K562 (cell line): ENCODE measurements at regions not wholly inside any gene's neighbourhood (a gene's known extent, or its start where the extent isn't known, plus 50 kb on each side); places are given as distances from the start of the nearest gene placed in this dataset.

Experiments used
- ATAC-seq: fragments of 200-7000 bp; cut with Tn5 transposase; 3 replicates; pipeline ENCODE4 v1.9.1; 2020; ENCODE audit warnings: moderate library complexity
- BruUV-seq: library from RNA; stranded (reverse); fragments of 400-500 nt; replicated peaks from 2 replicates; lab custom pipeline; 2021; lab: Mats Ljungman, UMichigan
- CTCF ChIA-PET: fragments of 300-600 bp; formaldehyde crosslinking; extraction: SDS; loops from one replicate; lab custom pipeline; 2021; ENCODE audit warnings: low intra/inter-chr PET ratio; lab: Yijun Ruan, JAX
- POLR2A ChIA-PET: fragments of 300-600, 350-650 bp; sonication (Branson Sonifier 250); formaldehyde crosslinking; extraction: SDS; loops from one replicate; lab custom pipeline; 2021; ENCODE audit warnings: antibody characterized with exemption, inconsistent platforms; lab: Yijun Ruan, JAX
- DNase-seq, 4 experiments: peaks; one replicate each; pipeline versions ENCODE4 v3.0.0 to v3.0.0-alpha.2; 2011 to 2018; ENCODE audit warnings: low spot score in 3 of 4, mixed read lengths in 3 of 4; ENCODE audit errors: extremely low read depth in 1 of 4
- FAIRE-seq: peaks from 2 replicates; lab custom pipeline; 2011; peaks lifted over from hg19 to GRCh38; lab: Jason Lieb, UNC
- H2AFZ ChIP-seq: 2 replicates; pipeline ENCODE4 v1.6.0; 2011; ENCODE audit warnings: low read depth, low read length, control low read depth, inconsistent platforms
- H3K27ac ChIP-seq: fragments of 200-600 bp; 3 replicates; pipeline ENCODE4 v1.8.0; 2011; ENCODE audit warnings: low read depth, mild to moderate bottlenecking, control low read depth, inconsistent platforms, low read length, moderate library complexity, mixed read lengths; ENCODE audit errors: extremely low read depth
- H3K27me3 ChIP-seq, 2 experiments: fragments of 300-600 bp in 1 of 2; 2 replicates in 1 of 2; 3 replicates in 1 of 2; pipeline versions ENCODE4 v1.6.0 to v1.8.0; 2011; ENCODE audit warnings: inconsistent platforms in 2 of 2, low read length in 2 of 2, mild to moderate bottlenecking in 1 of 2, mixed read lengths in 1 of 2, moderate library complexity in 1 of 2; ENCODE audit not compliant: control insufficient read depth in 2 of 2, insufficient read depth in 2 of 2
- H3K36me3 ChIP-seq: fragments of 300-600 bp; 3 replicates; pipeline ENCODE4 v1.8.0; 2011; ENCODE audit warnings: mild to moderate bottlenecking, low read length, inconsistent platforms; ENCODE audit not compliant: control insufficient read depth, insufficient read depth
- H3K4me1 ChIP-seq, 2 experiments: fragments of 200-600 bp in 1 of 2; replicated peaks in 1 of 2; 2 replicates in 1 of 2; 3 replicates in 1 of 2; pipeline versions ENCODE4 v1.5.1 to v1.8.0; 2011; ENCODE audit warnings: inconsistent platforms in 2 of 2, low read length in 2 of 2, mild to moderate bottlenecking in 1 of 2, mixed read lengths in 1 of 2, moderate library complexity in 1 of 2; ENCODE audit not compliant: control insufficient read depth in 2 of 2, insufficient read depth in 2 of 2
- H3K4me2 ChIP-seq: 2 replicates; pipeline ENCODE4 v1.6.1; 2011; ENCODE audit warnings: low read length, control low read depth, inconsistent platforms, mixed read lengths; ENCODE audit not compliant: insufficient read depth
- H3K4me3 ChIP-seq: fragments of 200-600 bp; sonication (generic), shearing (Covaris generic); 2 replicates; pipeline ENCODE4 v1.5.1; 2016; ENCODE audit warnings: control low read depth, inconsistent platforms
- H3K79me2 ChIP-seq: fragments of 200-600 bp; 3 replicates; pipeline ENCODE4 v1.8.0; 2011; ENCODE audit warnings: low read length, inconsistent platforms; ENCODE audit not compliant: control insufficient read depth, insufficient read depth
- H3K9ac ChIP-seq, 2 experiments: 2 replicates each; pipeline versions ENCODE4 v1.6.0 to v1.6.1; 2011; ENCODE audit warnings: low read depth in 2 of 2, low read length in 2 of 2, control low read depth in 1 of 2, inconsistent platforms in 1 of 2, mild to moderate bottlenecking in 1 of 2, mixed read lengths in 1 of 2; ENCODE audit not compliant: insufficient read depth in 1 of 2
- H3K9me1 ChIP-seq: one replicate; pipeline ENCODE4 v1.6.0; 2011; ENCODE audit warnings: inconsistent platforms, mild to moderate bottlenecking, low read length, moderate library complexity; ENCODE audit not compliant: control insufficient read depth, insufficient read depth
- H3K9me3 ChIP-seq: replicated peaks from 2 replicates; pipeline ENCODE4 v1.5.1; 2011; ENCODE audit warnings: low read depth, low read length, inconsistent platforms; ENCODE audit not compliant: control insufficient read depth, insufficient read depth
- H4K20me1 ChIP-seq: replicated peaks from 2 replicates; pipeline ENCODE4 v1.6.1; 2011; ENCODE audit warnings: low read length, inconsistent platforms, mixed read lengths; ENCODE audit not compliant: control insufficient read depth, insufficient read depth
- COPS2 ChIP-seq: fragments of 450-650 bp; conservative IDR thresholded peaks from 2 replicates; pipeline ENCODE4 v1.6.1; 2016; ENCODE audit warnings: mild to moderate bottlenecking, moderate library complexity
- ETS1 ChIP-seq: conservative IDR thresholded peaks from 2 replicates; pipeline ENCODE4 v1.6.1; 2011; ENCODE audit warnings: low read depth, mild to moderate bottlenecking, low read length; ENCODE audit not compliant: control insufficient read depth
- FOS ChIP-seq: IDR thresholded peaks from 3 replicates; pipeline ENCODE4 v1.6.1; 2011; ENCODE audit not compliant: insufficient read length; ENCODE audit errors: extremely low read depth
- FUS ChIP-seq: fragments of 200-400 bp; formaldehyde crosslinking; optimal IDR thresholded peaks from 2 replicates; pipeline ENCODE3; 2017; ENCODE audit warnings: low read depth, low read length
- MCM2 ChIP-seq: fragments of 450-650 bp; IDR thresholded peaks from 2 replicates; pipeline ENCODE4 v1.6.1; 2017; ENCODE audit warnings: low read depth, mild to moderate bottlenecking
- MIER1 ChIP-seq: fragments of 450-650 bp; IDR thresholded peaks from 2 replicates; pipeline ENCODE4 v1.6.1; 2016; ENCODE audit warnings: antibody characterized with exemption, mild to moderate bottlenecking, low read depth
- PHF21A ChIP-seq: fragments of 450-650 bp; IDR thresholded peaks from 2 replicates; pipeline ENCODE4 v1.6.1; 2017; ENCODE audit warnings: low read depth, borderline replicate concordance
- SMARCE1 ChIP-seq: fragments of 450-650 bp; IDR thresholded peaks from 2 replicates; pipeline ENCODE4 v1.7.1; 2016; ENCODE audit warnings: mild to moderate bottlenecking
- SMC3 ChIP-seq: conservative IDR thresholded peaks from 2 replicates; pipeline ENCODE4 v1.6.1; 2011; ENCODE audit warnings: low read depth, low read length, improper control_type of control experiment; ENCODE audit not compliant: insufficient read depth
- TEAD4 ChIP-seq, 2 experiments: sonication (generic) in 1 of 2; formaldehyde crosslinking in 1 of 2; IDR thresholded peaks; 2 replicates each; pipeline versions ENCODE4 v1.6.1 to v1.8.0; 2012 to 2022; ENCODE audit warnings: borderline replicate concordance in 1 of 2, inconsistent platforms in 1 of 2, low read length in 1 of 2, mild to moderate bottlenecking in 1 of 2, missing genetic modification reagents in 1 of 2
- TSC22D4 ChIP-seq: fragments of 450-650 bp; IDR thresholded peaks from 2 replicates; pipeline ENCODE4 v1.6.1; 2016; ENCODE audit warnings: missing genetic modification characterization, missing biosample characterization, control low read depth
- ZNF133 ChIP-seq: fragments of 250-450 bp; sonication (Bioruptor Pico); IDR thresholded peaks from 2 replicates; pipeline ENCODE4 v1.4.0; 2020; ENCODE audit warnings: mild to moderate bottlenecking
- ZNF263 ChIP-seq: sonication (generic); formaldehyde crosslinking; IDR thresholded peaks from 2 replicates; pipeline ENCODE4 v1.8.0; 2022; ENCODE audit warnings: mild to moderate bottlenecking, missing genetic modification reagents, borderline replicate concordance
- ZNF311 ChIP-seq: fragments of 250-450 bp; sonication (Bioruptor Pico); IDR thresholded peaks from 2 replicates; pipeline ENCODE4 v1.4.0; 2020; ENCODE audit warnings: mild to moderate bottlenecking, moderate library complexity
- ZNF398 ChIP-seq: fragments of 250-450 bp; sonication (Bioruptor Pico); IDR thresholded peaks from 2 replicates; pipeline ENCODE4 v1.8.0; 2021; ENCODE audit warnings: moderate library complexity, mild to moderate bottlenecking, inconsistent platforms
- ZNF644 ChIP-seq: fragments of 200-800 bp; sonication (Bioruptor generic); IDR thresholded peaks from 2 replicates; pipeline ENCODE4 v1.6.1; 2016; ENCODE audit warnings: low read depth, missing genetic modification characterization, missing compliant biosample characterization
- WGBS: fragments of 100-300 bp; shearing (Covaris generic); methylation state at CpG from one replicate; pipeline ENCODE4 v1.1.6; 2016; ENCODE audit warnings: low coverage, mixed read lengths; ENCODE audit not compliant: insufficient coverage; ENCODE audit errors: missing lambda C conversion rate; 5-methylcytosine and 5-hydroxymethylcytosine counted together
- in situ Hi-C: fragments of 300-500 bp; cut with MboI; formaldehyde crosslinking; loops from 4 replicates; pipeline ENCODE4 v1.15.0; 2018; ENCODE audit warnings: inconsistent platforms, mixed read lengths
- intact Hi-C: fragments of 100-400 bp; cut with micrococcal nuclease; formaldehyde crosslinking; loops from 2 replicates; pipeline ENCODE4 v1.14.2; 2022

- Histone ChIP-seq H3K27ac (no peak overlapping the region), H3K36me3 (no peaks in the 10 kb centered on the region), H3K27me3 (no peaks in the 10 kb centered on the region), H3K4me1 (no peaks in the 10 kb centered on the region), H3K9me3 (no peaks in the 10 kb centered on the region), H3K4me2 (no peak overlapping the region), H3K79me2 (no peaks in the 10 kb centered on the region), H3K9me1 (no peaks in the 10 kb centered on the region), H4K20me1 (no peaks in the 10 kb centered on the region), H3K4me3 (no peak overlapping the region), H2AFZ (no peak overlapping the region), H3K9ac (no peak overlapping the region)
- no TSS peak for BruUV-seq
- CTCF ChIA-PET = no interaction called here
- DNase-seq = no peak
- no peak for ATAC-seq
- POLR2A ChIA-PET = no interaction called here
- 2% methylated on average over 7 of the region's 7 CpGs for WGBS
- TF ChIP-seq TEAD4 (IDR thresholded peaks at IDR 0.05; ENCODE audit: low read length) (no peak), TEAD4 (CRISPR knock-in tag; IDR thresholded peaks at IDR 0.05; ENCODE audit: borderline replicate concordance) (no peak), FOS (no peak), ZNF644 (tag) (no peak), MCM2 (no peak), COPS2 (no peak), PHF21A (no peak), MIER1 (no peak), SMARCE1 (no peak), ZNF398 (CRISPR knock-in tag) (no peak), FUS (no peak), SMC3 (no peak), ZNF133 (CRISPR knock-in tag) (no peak), ZNF311 (CRISPR knock-in tag) (no peak), ETS1 (no peak), ZNF263 (CRISPR knock-in tag) (no peak), TSC22D4 (tag) (no peak)
- intact Hi-C loops = no loop called here
- no peak for FAIRE-seq
- in situ Hi-C loops = no loop called here
These were observed 69.2 kb upstream of the GMDS start for GRCh38 chr6:2314641-2315040.
